Stimulated activated CD4-positive, alpha-beta T cell treated with anti-CD3 and anti-CD28 coated beads, Interleukin-15, amount 100 ng/mL, for 48 hours (primary cell): ENCODE measurements at regions not wholly inside any gene's neighbourhood (a gene's known extent, or its start where the extent isn't known, plus 50 kb on each side); places are given as distances from the start of the nearest gene placed in this dataset.

Experiments used
- DNase-seq, 2 donors: peaks; one replicate each; pipeline ENCODE4 v3.0.0-alpha.2; 2020; ENCODE audit warnings: low read depth in 2 of 2

GRCh38 chr11:134479206-134480135, 67.4 kb upstream of the B3GAT1 start:
- DNase-seq, result no peak

- no peak for DNase-seq
Measured at GRCh38 chr11:134478611-134479010, 66.6 kb upstream of the B3GAT1 start.

GRCh38 chr11:134478176-134478575, 66.1 kb upstream of the B3GAT1 start:
- no peak for DNase-seq

GRCh38 chr11:134477486-134477885, 65.4 kb upstream of the B3GAT1 start:
- no peak for DNase-seq

- no peak for DNase-seq
Measured at GRCh38 chr11:134476435-134477021, 64.5 kb upstream of the B3GAT1 start.

DNA sequence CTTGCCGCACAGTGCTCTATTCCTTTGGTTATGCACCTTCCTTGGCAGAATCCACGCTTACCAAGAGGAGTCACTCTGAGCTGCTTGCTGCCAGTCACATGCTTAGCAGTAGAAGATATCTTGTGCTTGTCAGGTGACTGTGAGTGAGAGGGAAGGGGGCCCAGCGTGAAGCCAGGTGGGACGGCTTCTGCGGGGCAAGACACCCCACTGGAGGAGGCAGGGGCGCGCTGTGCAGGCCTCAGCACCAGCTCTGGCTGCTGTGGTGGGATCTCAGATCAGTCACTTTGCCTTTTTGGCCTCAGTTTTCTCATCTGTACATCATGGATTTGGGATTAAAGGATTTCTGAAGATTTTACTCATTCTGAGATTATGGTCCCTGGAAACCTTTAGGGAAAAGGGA, 63.9 kb upstream of the B3GAT1 start:
- no peak for DNase-seq

DNA sequence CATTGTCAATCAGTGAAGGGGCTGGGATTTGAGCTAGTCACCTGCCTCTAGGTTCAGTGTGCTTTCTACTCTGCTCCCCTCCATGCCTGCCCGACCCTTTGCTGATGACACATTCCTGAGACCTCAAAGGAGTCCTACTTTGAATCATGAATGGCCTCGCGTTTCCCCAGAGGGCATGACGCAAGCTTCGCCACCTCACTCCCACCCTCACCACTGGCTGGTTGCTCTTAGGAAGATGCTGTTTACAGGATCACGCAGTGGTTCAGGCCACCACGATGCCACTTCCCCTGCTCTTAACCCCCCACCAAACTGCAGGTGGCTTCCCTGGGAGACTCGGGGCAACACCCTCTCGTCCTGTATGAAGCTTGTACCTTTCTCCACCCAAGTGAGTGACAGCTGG, 62.9 kb upstream of the B3GAT1 start:
- no peak for DNase-seq

DNA sequence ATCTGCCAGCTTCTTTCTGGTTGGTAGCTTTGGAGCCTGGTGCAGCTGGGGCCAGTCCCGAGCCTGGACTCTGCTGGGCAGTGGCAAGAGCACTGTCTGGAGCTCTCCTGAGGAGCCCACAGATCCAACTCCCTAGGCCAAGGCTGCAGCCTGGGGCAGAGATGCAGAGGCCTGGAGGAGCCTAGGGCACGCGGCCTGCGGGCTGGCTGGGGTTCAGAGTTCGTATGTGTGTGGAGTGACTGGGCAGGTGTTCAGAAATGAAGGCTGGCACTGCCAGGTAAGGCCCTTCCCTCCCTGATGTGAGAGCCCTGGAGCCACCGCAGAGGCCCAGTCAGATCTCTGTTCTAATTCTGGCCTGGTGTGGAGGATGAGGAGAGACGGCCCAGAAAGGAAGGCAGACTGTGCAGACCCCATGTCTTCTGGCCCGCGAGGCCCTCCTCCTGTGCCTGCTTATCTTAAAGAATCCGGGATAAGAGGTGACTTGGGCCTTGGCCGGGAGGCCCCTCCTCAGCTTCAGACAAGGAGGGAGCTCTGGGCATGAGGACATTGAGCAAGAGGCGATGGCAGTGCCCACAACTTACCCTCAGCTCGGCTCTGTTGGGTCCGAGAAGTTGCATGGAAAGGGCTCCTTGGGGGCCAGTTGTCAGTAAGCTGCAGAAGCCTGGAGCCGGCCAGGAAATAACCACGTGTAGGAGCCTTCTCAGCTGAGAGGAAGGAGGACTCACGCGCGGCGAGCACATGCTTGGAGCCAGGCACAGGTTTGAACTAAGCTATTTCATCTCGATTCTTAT, 62.2 kb upstream of the B3GAT1 start:
- no peak for DNase-seq

DNA sequence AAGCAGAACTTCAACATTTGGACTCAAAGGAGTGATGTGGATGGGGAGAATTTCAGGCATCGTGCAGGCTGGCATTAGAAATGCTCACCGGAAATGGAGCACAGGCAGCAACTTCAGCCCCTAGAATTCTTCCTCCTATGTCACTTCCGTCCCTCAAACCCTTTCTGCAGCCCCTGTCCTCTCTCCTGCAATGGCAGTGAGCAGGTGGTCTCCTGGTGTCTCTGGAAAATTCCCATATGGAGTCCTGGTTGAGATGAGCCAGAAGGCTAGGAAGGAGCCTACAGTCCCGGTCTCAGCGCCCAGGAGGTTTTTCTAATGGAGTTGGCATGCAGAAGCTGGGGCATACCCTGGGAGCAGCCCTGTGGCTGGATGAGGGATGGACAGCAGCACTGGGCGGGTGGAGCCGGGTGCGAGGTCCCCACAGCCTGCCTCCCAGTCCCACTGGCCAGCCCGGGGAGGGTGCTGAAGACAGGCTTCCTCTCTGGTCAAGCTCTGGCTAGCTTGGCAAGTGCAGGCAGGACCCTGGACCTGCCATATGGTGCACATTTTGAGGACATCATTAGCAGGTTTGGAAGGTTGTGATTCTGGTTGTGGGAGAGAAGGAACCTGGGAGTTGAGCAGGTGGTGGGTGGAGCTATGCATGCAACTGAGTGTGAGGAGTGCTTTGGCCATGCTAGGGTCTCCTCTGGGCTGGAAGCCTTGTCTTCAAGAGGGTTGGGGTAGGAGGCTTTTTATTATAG, 59.8 kb upstream of the B3GAT1 start:
- no peak for DNase-seq

DNA sequence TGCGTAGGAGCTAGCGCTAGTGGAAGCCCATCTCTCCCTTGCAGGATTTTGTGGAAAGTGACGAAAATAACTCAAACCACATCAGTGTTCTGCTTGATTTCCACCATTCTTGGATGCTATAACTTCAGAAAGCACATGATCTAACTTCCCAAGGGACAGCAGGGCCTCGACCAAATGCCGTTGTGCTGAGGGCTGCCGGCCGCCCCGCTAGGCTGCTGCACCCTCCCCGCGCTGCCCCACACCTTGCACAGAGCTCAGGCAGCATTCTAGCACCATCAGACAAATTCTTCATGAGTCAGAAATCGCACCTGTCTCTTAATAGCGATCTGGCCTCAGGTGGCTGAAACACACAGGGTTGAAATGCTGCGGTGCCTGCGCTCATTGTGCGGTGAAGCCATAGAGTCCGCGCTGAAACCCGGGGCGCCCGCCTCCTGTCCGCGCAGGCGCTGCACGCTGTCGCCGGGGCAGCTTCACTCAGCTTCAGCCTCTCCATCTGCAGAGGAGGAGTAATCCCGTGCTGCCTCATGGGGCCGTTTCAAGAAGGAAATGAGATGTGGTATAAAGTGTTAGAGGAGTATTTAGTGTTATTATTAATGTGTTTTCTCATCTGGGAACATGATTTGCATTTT, 59.2 kb upstream of the B3GAT1 start:
- DNase-seq, result no peak

- DNase-seq, result no peak
Measured at GRCh38 chr11:134470238-134470637, 58.2 kb upstream of the B3GAT1 start.

DNA sequence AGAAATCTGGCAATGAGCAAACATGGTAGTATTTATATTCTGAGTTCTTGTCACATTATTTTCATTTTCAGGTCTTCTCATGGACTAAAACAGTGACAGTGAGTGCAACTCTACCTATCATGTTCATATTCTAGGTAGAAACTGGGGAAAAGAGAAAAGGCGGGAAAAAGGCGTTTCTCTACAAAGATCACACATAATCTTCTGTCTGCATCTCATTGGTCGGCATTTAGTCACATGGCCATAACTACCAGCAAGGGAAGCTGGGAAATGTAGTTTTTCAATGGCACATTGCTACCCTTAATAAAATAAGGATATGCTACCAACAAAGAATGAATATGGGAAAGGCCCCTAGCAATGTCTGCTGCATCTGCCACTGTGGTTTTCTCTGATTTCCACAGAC, 57.6 kb upstream of the B3GAT1 start:
- DNase-seq, result no peak

DNA sequence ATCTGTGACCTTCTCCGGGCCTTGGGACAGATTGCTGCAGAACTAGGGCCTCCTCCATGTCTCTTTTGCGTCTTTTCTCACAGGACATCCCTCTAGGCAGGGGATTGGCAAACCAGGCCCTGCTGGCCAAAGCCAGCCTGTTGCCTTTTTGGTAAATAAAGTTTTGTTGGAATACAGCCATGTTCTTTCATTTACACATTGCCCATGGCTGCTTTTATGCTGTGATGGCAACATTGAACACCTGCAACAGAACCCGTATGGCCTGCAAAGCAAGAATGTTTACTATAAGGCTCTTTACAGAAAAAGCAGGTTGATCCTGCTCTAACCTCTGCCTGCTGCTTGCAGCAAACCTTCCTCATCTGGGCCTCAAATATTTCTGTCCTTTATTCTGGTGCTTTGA, 56.8 kb upstream of the B3GAT1 start:
- no peak for DNase-seq

GRCh38 chr11:134468081-134468668, 56.1 kb upstream of the B3GAT1 start:
- no peak for DNase-seq

DNA sequence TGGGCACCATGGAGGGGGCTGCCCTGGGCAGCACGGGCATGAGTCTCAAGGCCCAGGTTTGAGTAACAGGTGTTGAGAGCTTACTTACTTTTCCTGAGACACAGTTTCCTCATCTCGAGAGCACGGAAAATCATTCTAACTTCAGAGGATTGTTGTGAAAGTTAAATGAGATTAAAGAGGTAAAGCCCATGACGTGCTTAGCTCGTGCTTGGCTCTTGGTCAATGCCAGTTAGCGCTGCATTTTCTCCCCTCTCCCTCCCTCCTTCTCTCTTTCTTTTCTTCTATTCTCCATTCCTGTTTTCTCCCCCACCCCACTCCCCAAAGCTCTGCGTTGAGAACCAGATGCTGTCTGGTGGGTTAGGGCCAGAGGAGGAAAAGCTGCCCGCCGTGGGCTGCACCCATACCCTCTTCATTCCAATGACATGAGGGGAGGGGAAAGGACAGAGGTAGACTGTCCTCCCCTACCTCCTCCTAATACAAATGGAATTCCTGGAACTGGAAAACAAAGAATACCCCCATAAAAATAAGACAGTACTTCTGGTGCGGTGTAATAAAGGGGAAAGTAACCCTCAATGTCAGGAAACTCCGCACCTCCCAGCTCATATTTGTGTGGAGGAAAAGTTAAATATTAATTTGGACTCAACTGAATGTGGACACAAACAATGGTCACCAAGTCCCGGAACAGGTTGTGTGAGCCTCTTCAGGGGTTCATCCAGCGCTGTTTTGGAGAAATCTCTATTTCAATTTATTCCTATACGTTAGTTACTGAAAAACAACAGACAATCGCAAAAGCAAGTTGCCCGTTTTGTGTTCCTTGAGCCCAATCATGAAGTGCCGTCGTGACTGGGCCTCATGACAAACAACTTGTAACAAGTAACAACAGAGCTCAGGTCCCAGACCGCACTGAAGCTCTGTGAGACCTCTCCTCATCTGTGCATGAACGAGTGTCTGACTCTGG, 54.8 kb upstream of the B3GAT1 start:
- no peak for DNase-seq

GRCh38 chr11:134466156-134466555, 54.1 kb upstream of the B3GAT1 start:
- no peak for DNase-seq

DNA sequence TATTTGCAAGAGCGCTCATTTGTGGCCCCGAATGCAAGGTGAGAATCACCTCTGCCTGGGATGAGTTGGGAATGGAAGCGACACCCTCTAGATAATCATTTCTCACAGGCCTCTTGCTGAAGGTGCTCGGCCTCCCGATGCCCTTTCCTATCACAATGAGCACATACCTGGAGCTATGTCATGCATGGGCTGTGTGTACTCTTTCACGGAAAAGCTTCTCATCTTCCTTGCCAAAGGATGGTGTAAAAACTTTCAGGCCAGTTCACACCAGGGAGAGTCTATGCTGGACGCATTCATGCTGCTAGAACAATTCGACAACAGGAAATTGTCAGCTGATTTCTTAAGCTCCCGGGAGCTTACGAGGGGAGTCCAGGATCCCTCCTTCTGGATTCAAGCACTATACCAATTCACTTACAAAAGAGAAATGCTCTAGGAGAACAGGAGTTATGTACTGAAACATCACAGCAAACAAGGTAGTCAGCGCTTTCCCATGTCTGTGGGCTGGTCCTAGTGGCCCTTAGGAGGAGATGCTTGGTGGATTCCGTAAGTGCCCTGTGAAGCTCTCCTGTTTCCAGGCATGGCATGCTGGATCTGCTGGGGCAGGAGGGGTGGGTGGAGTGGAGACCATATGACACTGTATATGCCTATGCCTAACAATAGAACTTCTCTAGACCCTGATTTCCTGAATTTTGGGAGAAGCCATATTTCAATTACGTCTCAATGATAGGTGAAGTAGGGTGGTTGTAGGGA, 53.1 kb upstream of the B3GAT1 start:
- DNase-seq, result no peak

- no peak for DNase-seq
Measured at GRCh38 chr11:134464196-134464595, 52.2 kb upstream of the B3GAT1 start.

DNA sequence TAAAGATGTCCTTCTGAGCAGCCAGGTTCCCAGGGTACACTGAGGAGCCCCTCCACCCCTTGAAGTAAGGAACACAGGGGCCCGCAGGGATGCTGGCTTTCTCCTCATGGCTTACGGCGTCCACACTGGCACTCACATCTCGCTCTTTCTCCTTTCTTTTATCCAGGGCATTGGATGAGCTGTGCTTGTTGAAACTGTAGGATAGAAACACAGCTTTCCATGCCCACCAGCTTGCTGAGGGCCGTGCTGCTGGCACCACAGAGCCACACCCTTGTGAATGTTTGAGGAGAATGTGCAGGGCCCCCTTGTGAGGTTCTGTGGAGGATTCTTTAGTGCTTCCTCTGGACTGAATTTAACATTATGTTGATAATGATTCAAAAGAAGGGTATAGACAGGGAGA, 51.7 kb upstream of the B3GAT1 start:
- no peak for DNase-seq
